ENCODE measurements at regions not wholly inside any gene's neighbourhood (a gene's known extent, or its start where the extent isn't known, plus 50 kb on each side); places are given as distances from the start of the nearest gene placed in this dataset.

DNA sequence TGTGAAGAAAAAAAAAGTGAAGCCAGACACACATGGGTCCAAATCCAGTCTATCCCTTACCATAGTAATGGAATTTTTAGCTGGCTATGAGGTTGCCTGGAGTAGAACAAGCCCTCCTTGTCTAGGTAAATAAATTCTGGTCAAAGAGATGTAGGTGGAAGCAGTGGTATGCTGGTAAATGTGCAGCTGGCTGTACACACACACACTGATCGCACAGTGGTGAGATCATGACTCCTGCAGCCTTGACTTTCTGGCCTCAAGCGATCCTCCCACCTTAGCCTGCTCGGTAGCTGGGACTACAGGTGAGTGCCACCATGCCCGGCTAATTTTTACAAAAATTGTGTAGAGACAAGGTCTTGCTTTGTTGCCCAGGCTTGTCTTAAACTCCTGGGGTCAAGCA, 90.5 kb upstream of the FBXO11 start:
- no peak for TF ChIP-seq CTCF (IDR thresholded peaks at IDR 0.05; ENCODE audit: unreplicated experiment)
- H3K27ac Mint-ChIP-seq, result no peak overlapping the region
- no peak overlapping the region for H3K4me3 Mint-ChIP-seq (ENCODE audit: low read depth)
- no peaks in the 10 kb centered on the region for H3K27me3 Mint-ChIP-seq
- DNase-seq (ENCODE audit: low spot score, unreplicated experiment), result no peak
- peaks cover 9% of the 10 kb centered on the region for H3K4me1 Mint-ChIP-seq (ENCODE audit: low read depth)
- no peaks in the 10 kb centered on the region for H3K36me3 Mint-ChIP-seq (ENCODE audit: insufficient read depth)
- H3K9me3 Mint-ChIP-seq (ENCODE audit: low read depth), result peaks cover 2% of the 10 kb centered on the region

GRCh38 chr2:47999512-47999911, 93.2 kb upstream of the FBXO11 start:
- Mint-ChIP-seq H3K4me3 (ENCODE audit: low read depth) (no peak overlapping the region), H3K27ac (no peak overlapping the region), H3K9me3 (ENCODE audit: low read depth) (peaks cover 2% of the 10 kb centered on the region), H3K36me3 (ENCODE audit: insufficient read depth) (no peaks in the 10 kb centered on the region), H3K4me1 (ENCODE audit: low read depth) (peaks cover 9% of the 10 kb centered on the region), H3K27me3 (no peaks in the 10 kb centered on the region)
- no peak for TF ChIP-seq CTCF (IDR thresholded peaks at IDR 0.05; ENCODE audit: unreplicated experiment)
- DNase-seq (ENCODE audit: low spot score, unreplicated experiment), result no peak

DNA sequence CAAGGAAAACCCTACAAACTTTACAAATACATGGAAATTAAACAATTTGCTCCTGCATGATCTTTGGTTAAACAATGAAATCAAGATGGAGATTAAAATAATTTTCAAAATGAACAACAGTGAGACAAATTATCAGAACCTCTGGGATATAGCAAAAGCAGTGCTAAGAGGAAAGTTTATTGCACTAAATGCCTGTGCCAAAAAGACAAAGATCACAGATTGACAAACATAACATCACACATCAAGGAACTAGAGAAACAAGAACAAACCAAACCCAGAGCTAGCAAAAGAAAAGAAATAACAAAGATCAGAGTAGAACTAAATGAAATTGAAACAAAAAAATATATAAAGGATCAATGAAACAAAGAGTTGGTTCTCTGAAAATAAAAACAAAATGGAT, 95.2 kb upstream of the FBXO11 start:
- Mint-ChIP-seq H3K9me3 (ENCODE audit: low read depth) (no peaks in the 10 kb centered on the region), H3K27ac (no peak overlapping the region), H3K36me3 (ENCODE audit: insufficient read depth) (no peaks in the 10 kb centered on the region), H3K4me3 (ENCODE audit: low read depth) (no peak overlapping the region), H3K4me1 (ENCODE audit: low read depth) (peaks cover 9% of the 10 kb centered on the region), H3K27me3 (no peaks in the 10 kb centered on the region)
- no peak for DNase-seq (ENCODE audit: low spot score, unreplicated experiment)
- no peak for TF ChIP-seq CTCF (IDR thresholded peaks at IDR 0.05; ENCODE audit: unreplicated experiment)

- Mint-ChIP-seq H3K4me1 (ENCODE audit: low read depth) (no peaks in the 10 kb centered on the region), H3K27ac (no peak overlapping the region), H3K36me3 (ENCODE audit: insufficient read depth) (no peaks in the 10 kb centered on the region), H3K9me3 (ENCODE audit: low read depth) (no peaks in the 10 kb centered on the region), H3K4me3 (ENCODE audit: low read depth) (no peak overlapping the region), H3K27me3 (no peaks in the 10 kb centered on the region)
- no peak for DNase-seq (ENCODE audit: low spot score, unreplicated experiment)
- no peak for TF ChIP-seq CTCF (IDR thresholded peaks at IDR 0.05; ENCODE audit: unreplicated experiment)
These were observed 99.8 kb upstream of the FBXO11 start for GRCh38 chr2:48006094-48006493.

GRCh38 chr2:48007699-48008268, 101.5 kb upstream of the FBXO11 start:
- Mint-ChIP-seq H3K36me3 (ENCODE audit: insufficient read depth) (no peaks in the 10 kb centered on the region), H3K4me1 (ENCODE audit: low read depth) (no peaks in the 10 kb centered on the region), H3K9me3 (ENCODE audit: low read depth) (no peaks in the 10 kb centered on the region), H3K4me3 (ENCODE audit: low read depth) (no peak overlapping the region), H3K27ac (no peak overlapping the region), H3K27me3 (no peaks in the 10 kb centered on the region)
- no peak for TF ChIP-seq CTCF (IDR thresholded peaks at IDR 0.05; ENCODE audit: unreplicated experiment)
- DNase-seq (ENCODE audit: low spot score, unreplicated experiment), result no peak
